ENCODE measurements at regions not wholly inside any gene's neighbourhood (a gene's known extent, or its start where the extent isn't known, plus 50 kb on each side); places are given as distances from the start of the nearest gene placed in this dataset.

DNA sequence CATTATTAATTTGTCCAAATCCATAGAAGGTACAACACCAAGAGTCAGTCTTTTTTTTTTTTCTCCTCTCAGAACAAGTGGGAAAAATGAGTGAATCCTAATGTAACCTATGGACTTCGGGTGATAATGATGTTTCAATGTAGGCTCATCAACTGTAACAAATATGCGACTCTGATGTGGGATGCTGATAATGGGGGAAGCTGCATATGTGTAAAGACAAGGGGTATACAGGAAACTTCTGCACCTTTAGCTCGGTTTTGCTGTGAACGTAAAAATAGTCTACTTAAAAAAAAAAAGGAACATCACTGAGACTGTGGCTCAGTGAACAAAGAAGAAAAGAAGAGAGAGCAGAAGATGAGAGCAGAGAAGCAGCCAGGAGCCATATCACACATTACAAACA, 78.3 kb upstream of the ARHGAP32 start:
- ATAC-seq = no peak

DNA sequence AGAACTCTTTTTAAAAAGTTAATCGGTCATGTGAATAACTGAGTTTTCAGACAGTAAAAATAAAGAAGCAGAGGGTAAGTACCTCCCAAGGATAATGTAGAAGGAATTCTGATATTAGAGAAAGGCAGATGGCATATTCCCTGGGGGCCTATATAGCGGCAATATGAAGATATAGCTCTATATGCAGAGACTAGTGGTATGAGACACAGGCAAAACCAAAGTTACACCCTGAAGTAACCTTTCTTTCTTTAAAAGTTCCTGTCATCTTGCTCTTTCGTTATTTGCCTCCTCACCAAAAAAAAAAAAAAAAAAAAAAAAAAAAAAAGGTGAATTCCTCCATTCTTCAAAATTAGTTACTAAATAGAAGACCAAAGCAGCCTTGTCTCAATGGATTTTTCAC, 76.2 kb upstream of the ARHGAP32 start:
- TF ChIP-seq BACH2 (CRISPR knock-in tag; IDR thresholded peaks at IDR 0.05; ENCODE audit: borderline replicate concordance) (no peak), ZNF565 (CRISPR knock-in tag; conservative IDR thresholded peaks at IDR 0.05; ENCODE audit: low read depth) (no peak), ZFP30 (CRISPR knock-in tag; IDR thresholded peaks at IDR 0.05) (no peak), PPARA (CRISPR knock-in tag; IDR thresholded peaks at IDR 0.05; ENCODE audit: borderline replicate concordance) (no peak), ESRRG (CRISPR knock-in tag; IDR thresholded peaks at IDR 0.05) (no peak), ZNF70 (CRISPR knock-in tag; IDR thresholded peaks at IDR 0.05) (no peak), ZNF8 (CRISPR knock-in tag; IDR thresholded peaks at IDR 0.05) (no peak), ZFP3 (CRISPR knock-in tag; IDR thresholded peaks at IDR 0.05) (no peak), ZC3H10 (CRISPR knock-in tag; IDR thresholded peaks at IDR 0.05) (no peak), CSDC2 (CRISPR knock-in tag; IDR thresholded peaks at IDR 0.05) (no peak), ISL1 (CRISPR knock-in tag; IDR thresholded peaks at IDR 0.05) (no peak), RARB (CRISPR knock-in tag; IDR thresholded peaks at IDR 0.05) (no peak)
- TF ChIP-seq, protein P1, sequence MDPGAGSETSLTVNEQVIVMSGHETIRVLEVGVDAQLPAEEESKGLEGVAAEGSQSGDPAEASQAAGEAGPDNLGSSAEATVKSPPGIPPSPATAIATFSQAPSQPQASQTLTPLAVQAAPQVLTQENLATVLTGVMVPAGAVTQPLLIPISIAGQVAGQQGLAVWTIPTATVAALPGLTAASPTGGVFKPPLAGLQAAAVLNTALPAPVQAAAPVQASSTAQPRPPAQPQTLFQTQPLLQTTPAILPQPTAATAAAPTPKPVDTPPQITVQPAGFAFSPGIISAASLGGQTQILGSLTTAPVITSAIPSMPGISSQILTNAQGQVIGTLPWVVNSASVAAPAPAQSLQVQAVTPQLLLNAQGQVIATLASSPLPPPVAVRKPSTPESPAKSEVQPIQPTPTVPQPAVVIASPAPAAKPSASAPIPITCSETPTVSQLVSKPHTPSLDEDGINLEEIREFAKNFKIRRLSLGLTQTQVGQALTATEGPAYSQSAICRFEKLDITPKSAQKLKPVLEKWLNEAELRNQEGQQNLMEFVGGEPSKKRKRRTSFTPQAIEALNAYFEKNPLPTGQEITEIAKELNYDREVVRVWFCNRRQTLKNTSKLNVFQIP (CRISPR knock-in tag; IDR thresholded peaks at IDR 0.05; ENCODE audit: borderline replicate concordance, low read depth) = no peak
- TF ChIP-seq, protein P2, sequence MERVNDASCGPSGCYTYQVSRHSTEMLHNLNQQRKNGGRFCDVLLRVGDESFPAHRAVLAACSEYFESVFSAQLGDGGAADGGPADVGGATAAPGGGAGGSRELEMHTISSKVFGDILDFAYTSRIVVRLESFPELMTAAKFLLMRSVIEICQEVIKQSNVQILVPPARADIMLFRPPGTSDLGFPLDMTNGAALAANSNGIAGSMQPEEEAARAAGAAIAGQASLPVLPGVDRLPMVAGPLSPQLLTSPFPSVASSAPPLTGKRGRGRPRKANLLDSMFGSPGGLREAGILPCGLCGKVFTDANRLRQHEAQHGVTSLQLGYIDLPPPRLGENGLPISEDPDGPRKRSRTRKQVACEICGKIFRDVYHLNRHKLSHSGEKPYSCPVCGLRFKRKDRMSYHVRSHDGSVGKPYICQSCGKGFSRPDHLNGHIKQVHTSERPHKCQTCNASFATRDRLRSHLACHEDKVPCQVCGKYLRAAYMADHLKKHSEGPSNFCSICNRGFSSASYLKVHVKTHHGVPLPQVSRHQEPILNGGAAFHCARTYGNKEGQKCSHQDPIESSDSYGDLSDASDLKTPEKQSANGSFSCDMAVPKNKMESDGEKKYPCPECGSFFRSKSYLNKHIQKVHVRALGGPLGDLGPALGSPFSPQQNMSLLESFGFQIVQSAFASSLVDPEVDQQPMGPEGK (CRISPR knock-in tag; IDR thresholded peaks at IDR 0.05; ENCODE audit: borderline replicate concordance) = no peak
- ATAC-seq = no peak

More for the DNA sequence above, 78.3 kb upstream of the ARHGAP32 start:
- TF ChIP-seq ARNTL (CRISPR knock-in tag; IDR thresholded peaks at IDR 0.05; ENCODE audit: borderline replicate concordance, low read depth) = no peak
- no peak for TF ChIP-seq ESRRG (CRISPR knock-in tag; IDR thresholded peaks at IDR 0.05)
- no peak for TF ChIP-seq ZC3H10 (CRISPR knock-in tag; IDR thresholded peaks at IDR 0.05)
- TF ChIP-seq, protein P2 (CRISPR knock-in tag; IDR thresholded peaks at IDR 0.05; ENCODE audit: borderline replicate concordance) = no peak
- TF ChIP-seq OSR1 (CRISPR knock-in tag; IDR thresholded peaks at IDR 0.05) = no peak
- TF ChIP-seq ZFP30 (CRISPR knock-in tag; IDR thresholded peaks at IDR 0.05) = no peak
- no peak for TF ChIP-seq BACH2 (CRISPR knock-in tag; IDR thresholded peaks at IDR 0.05; ENCODE audit: borderline replicate concordance)
- TF ChIP-seq, protein P3, sequence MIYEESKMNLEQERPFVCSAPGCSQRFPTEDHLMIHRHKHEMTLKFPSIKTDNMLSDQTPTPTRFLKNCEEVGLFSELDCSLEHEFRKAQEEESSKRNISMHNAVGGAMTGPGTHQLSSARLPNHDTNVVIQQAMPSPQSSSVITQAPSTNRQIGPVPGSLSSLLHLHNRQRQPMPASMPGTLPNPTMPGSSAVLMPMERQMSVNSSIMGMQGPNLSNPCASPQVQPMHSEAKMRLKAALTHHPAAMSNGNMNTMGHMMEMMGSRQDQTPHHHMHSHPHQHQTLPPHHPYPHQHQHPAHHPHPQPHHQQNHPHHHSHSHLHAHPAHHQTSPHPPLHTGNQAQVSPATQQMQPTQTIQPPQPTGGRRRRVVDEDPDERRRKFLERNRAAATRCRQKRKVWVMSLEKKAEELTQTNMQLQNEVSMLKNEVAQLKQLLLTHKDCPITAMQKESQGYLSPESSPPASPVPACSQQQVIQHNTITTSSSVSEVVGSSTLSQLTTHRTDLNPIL (CRISPR knock-in tag; IDR thresholded peaks at IDR 0.05; ENCODE audit: low read depth) = no peak

DNA sequence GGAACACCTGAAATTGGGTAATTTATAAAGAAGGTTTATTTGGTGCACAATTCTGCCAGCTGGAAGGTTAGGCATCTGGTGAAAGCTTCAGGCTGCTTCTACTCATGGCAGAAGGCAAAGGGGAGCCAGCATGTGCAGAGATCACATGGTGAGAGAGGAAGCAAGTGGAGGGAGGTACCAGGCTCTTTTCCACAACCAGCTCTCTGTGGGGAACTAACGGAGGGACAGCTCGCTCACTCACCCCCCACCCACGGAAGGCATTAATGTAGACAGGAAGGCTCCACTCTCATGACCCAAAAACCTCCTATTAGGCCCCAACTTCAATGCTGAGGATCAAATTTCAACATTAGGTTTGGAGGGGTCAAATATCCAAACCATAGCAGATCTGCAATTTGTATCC, 75.6 kb upstream of the ARHGAP32 start:
- TF ChIP-seq ZNF8 (CRISPR knock-in tag; IDR thresholded peaks at IDR 0.05) (no peak), ZC3H10 (CRISPR knock-in tag; IDR thresholded peaks at IDR 0.05) (no peak), ZNF70 (CRISPR knock-in tag; IDR thresholded peaks at IDR 0.05) (no peak), GLIS3 (CRISPR knock-in tag; IDR thresholded peaks at IDR 0.05) (no peak)
- TF ChIP-seq, protein P1 (CRISPR knock-in tag; IDR thresholded peaks at IDR 0.05; ENCODE audit: borderline replicate concordance, low read depth) = no peak
- no peak; the same call in 2 of the 3 replicates for ATAC-seq

DNA sequence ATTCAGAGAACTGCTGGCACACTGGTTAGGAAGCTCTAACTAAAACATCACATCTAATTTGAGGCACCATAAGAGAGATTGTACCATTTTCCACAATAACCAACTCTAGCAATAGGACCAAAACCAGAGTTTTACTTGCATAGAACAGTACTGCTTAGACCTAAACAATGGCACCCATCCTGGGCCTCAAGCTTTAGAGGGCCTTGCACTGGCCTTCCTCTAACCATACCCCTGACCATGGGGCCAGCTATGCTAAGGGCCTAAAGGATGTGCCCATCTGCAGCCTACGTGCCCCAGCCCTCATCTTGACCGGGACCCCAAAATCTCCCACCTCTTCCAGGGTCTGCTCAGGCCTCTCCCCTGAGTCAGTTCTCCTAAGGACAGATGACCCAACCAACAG, 74.4 kb upstream of the ARHGAP32 start:
- TF ChIP-seq RARB (CRISPR knock-in tag; IDR thresholded peaks at IDR 0.05) (no peak), ZNF565 (CRISPR knock-in tag; conservative IDR thresholded peaks at IDR 0.05; ENCODE audit: low read depth) (no peak), ESRRG (CRISPR knock-in tag; IDR thresholded peaks at IDR 0.05) (no peak), OSR1 (CRISPR knock-in tag; IDR thresholded peaks at IDR 0.05) (no peak), BACH2 (CRISPR knock-in tag; IDR thresholded peaks at IDR 0.05; ENCODE audit: borderline replicate concordance) (no peak), PPARA (CRISPR knock-in tag; IDR thresholded peaks at IDR 0.05; ENCODE audit: borderline replicate concordance) (no peak)
- TF ChIP-seq, protein P1 (CRISPR knock-in tag; IDR thresholded peaks at IDR 0.05; ENCODE audit: borderline replicate concordance, low read depth) = no peak
- no peak for ATAC-seq

Data from SK-N-SH treated with all-trans-retinoic acid at 6 μM for 48 hours (cell line).